Esophagus squamous epithelium (tissue), 5 donors: ENCODE measurements at regions not wholly inside any gene's neighbourhood (a gene's known extent, or its start where the extent isn't known, plus 50 kb on each side); places are given as distances from the start of the nearest gene placed in this dataset.
A peak's percentile ranks its signal among the peaks of the same experiment; 100 is the strongest.

ENCODE experiments used
- DNase-seq: peaks from one replicate; lab custom pipeline; 2025; lab: John Stamatoyannopoulos, UW
- H3K27ac ChIP-seq, 4 donors: fragments of 200-600 bp; sonication (generic); one replicate each; pipeline ENCODE4 v1.5.1; 2016 to 2019; ENCODE audit warnings: mild to moderate bottlenecking in 1 of 4
- H3K27me3 ChIP-seq, 4 donors: fragments of 200-600 bp; sonication (generic); 1 replicate in 3 of 4; 2 replicates in 1 of 4; pipeline versions ENCODE4 v1.5.1 to v1.6.0; 2017 to 2021; ENCODE audit warnings: antibody characterized with exemption in 1 of 4
- H3K36me3 ChIP-seq, 3 donors: fragments of 200-600 bp; sonication (generic); one replicate each; pipeline ENCODE4 v1.5.1; 2016 to 2019
- H3K4me1 ChIP-seq, 3 donors: fragments of 200-600 bp; sonication (generic); one replicate each; pipeline ENCODE4 v1.5.1; 2017 to 2019
- H3K4me3 ChIP-seq, 4 donors: fragments of 200-600 bp; sonication (generic); 1 replicate in 3 of 4; 2 replicates in 1 of 4; pipeline ENCODE4 v1.5.1; 2016 to 2019; ENCODE audit warnings: mild to moderate bottlenecking in 2 of 4, moderate library complexity in 1 of 4
- H3K9me3 ChIP-seq, 3 donors: fragments of 200-600 bp; sonication (generic); one replicate each; pipeline ENCODE4 v1.5.1; 2016 to 2019
- CTCF ChIP-seq, 6 experiments: fragments of 450-650 bp in 4 of 6; fragments of 200-600 bp in 2 of 6; sonication (generic) in 2 of 6; IDR thresholded peaks; one replicate each; pipeline ENCODE4 v1.5.1; 2016 to 2019; ENCODE audit warnings: antibody characterized with exemption in 6 of 6, mild to moderate bottlenecking in 4 of 6, moderate library complexity in 4 of 6
- POLR2A ChIP-seq, 4 donors: fragments of 450-650 bp; IDR thresholded peaks; one replicate each; pipeline ENCODE4 v1.6.1; 2017; ENCODE audit warnings: antibody characterized with exemption in 4 of 4, mild to moderate bottlenecking in 4 of 4, moderate library complexity in 3 of 4
- WGBS, 2 donors: methylation state at CpG; one replicate each; pipeline ENCODE4 v1.1.5; 2018; 5-methylcytosine and 5-hydroxymethylcytosine counted together
- intact Hi-C: fragments of 100-400 bp; cut with DNase I; formaldehyde crosslinking; loops from one replicate; pipeline ENCODE4 v1.15.0; 2022
- small RNA-seq, 4 donors: library from RNA; depleted of rRNA; stranded (forward); fragments of <200 nt; gene quantifications; one replicate each; pipeline ENCODE3, GENCODE V24; 2016
- donor health status: DM: yes; HTN: yes; CAD: no.

GRCh38 chr13:51006067-51006845 lies 96.7 kb downstream of the RNASEH2B start:
- WGBS, 2 donors = 59 to 68% methylated on average over 7 of the region's 7 CpGs
- Histone ChIP-seq H3K4me3 (no peak overlapping the region), H3K27ac (peak overlapping the region; percentile 1 to 69 (median 55)), H3K9me3 (no peaks in the 10 kb centered on the region), H3K27me3 (peaks cover 0 to 8% (median 0%) of the 10 kb centered on the region in 4 donors), H3K36me3 (no peaks in the 10 kb centered on the region), H3K4me1 (peaks cover 0 to 14% (median 0%) of the 10 kb centered on the region in 3 donors)
- no peak for DNase-seq
- intact Hi-C loops = no loop called here
- no peak for TF ChIP-seq CTCF (IDR thresholded peaks at IDR 0.05)
- TF ChIP-seq POLR2A (IDR thresholded peaks at IDR 0.05) = no peak

Small RNAs in the stretch of these regions (small RNA-seq; reads per million reads assigned to genes)
- gene RNA5SP29 = 0 to 0.18 (median 0) reads per million in 4 donors
